PC-3 (cell line): ENCODE measurements at regions not wholly inside any gene's neighbourhood (a gene's known extent, or its start where the extent isn't known, plus 50 kb on each side); places are given as distances from the start of the nearest gene placed in this dataset.

Source experiments
- ATAC-seq: fragments of 200-7000 bp; cut with Tn5 transposase; 2 replicates; pipeline ENCODE4 v1.9.1; 2020; ENCODE audit warnings: mild to moderate bottlenecking, moderate library complexity
- BruUV-seq: library from RNA; stranded (reverse); fragments of 400-500 nt; replicated peaks from 2 replicates; lab custom pipeline; 2021; lab: Mats Ljungman, UMichigan
- CTCF ChIA-PET: fragments of 300-600 bp; sonication (Branson Sonifier 250); formaldehyde crosslinking; loops from one replicate; lab custom pipeline; 2022; ENCODE audit warnings: antibody characterized with exemption; lab: Charles Lee
- POLR2A ChIA-PET: fragments of 300-600 bp; sonication (Branson Sonifier 250); formaldehyde crosslinking; loops from one replicate; lab custom pipeline; 2022; ENCODE audit warnings: antibody characterized with exemption; ENCODE audit not compliant: unreplicated experiment; lab: Charles Lee
- DNase-seq: peaks from one replicate; pipeline ENCODE4 v3.0.0-alpha.2; 2015
- H2AFZ ChIP-seq: fragments of 300-600 bp; sonication (generic); 2 replicates; pipeline ENCODE4 v1.6.0; 2016; ENCODE audit warnings: antibody characterized with exemption, low read length
- H3F3A ChIP-seq: fragments of 300-600 bp; sonication (generic); one replicate; pipeline ENCODE4 v1.6.0; 2017; ENCODE audit warnings: antibody characterized with exemption, low read length, control low read depth, mild to moderate bottlenecking; ENCODE audit not compliant: unreplicated experiment
- H3K27ac ChIP-seq: fragments of 300-600 bp; sonication (generic); 2 replicates; pipeline ENCODE4 v1.5.1; 2016; ENCODE audit warnings: mild to moderate bottlenecking, low read length
- H3K27me3 ChIP-seq: fragments of 300-600 bp; sonication (generic); 2 replicates; pipeline ENCODE4 v1.6.1; 2016; ENCODE audit warnings: low read length, mixed read lengths
- H3K36me3 ChIP-seq: fragments of 300-600 bp; sonication (generic); 2 replicates; pipeline ENCODE4 v1.6.1; 2016; ENCODE audit warnings: low read depth, mixed run types, low read length, mixed read lengths
- H3K4me1 ChIP-seq: fragments of 300-600 bp; sonication (generic); 2 replicates; pipeline ENCODE4 v1.5.1; 2016; ENCODE audit warnings: low read length; ENCODE audit not compliant: insufficient read depth
- H3K4me2 ChIP-seq: fragments of 300-600 bp; sonication (generic); 2 replicates; pipeline ENCODE4 v1.6.0; 2016; ENCODE audit warnings: low read length
- H3K4me3 ChIP-seq: fragments of 300-600 bp; sonication (generic); 2 replicates; pipeline ENCODE4 v1.5.1; 2016; ENCODE audit warnings: mild to moderate bottlenecking, low read length, mixed read lengths
- H3K79me2 ChIP-seq: fragments of 300-600 bp; sonication (generic); 2 replicates; pipeline ENCODE4 v1.6.1; 2017; ENCODE audit warnings: low read length, mixed read lengths
- H3K9ac ChIP-seq: fragments of 300-600 bp; sonication (generic); 2 replicates; pipeline ENCODE4 v1.6.0; 2016; ENCODE audit warnings: mild to moderate bottlenecking, low read length
- H3K9me2 ChIP-seq: fragments of 300-600 bp; sonication (generic); replicated peaks from 2 replicates; pipeline ENCODE4 v1.6.1; 2016; ENCODE audit warnings: mixed run types, low read length, mixed read lengths
- H3K9me3 ChIP-seq: fragments of 300-600 bp; sonication (generic); 2 replicates; pipeline ENCODE4 v1.6.1; 2016; ENCODE audit warnings: low read length, mixed read lengths
- H4K20me1 ChIP-seq: fragments of 300-600 bp; sonication (generic); 2 replicates; pipeline ENCODE4 v1.6.1; 2016; ENCODE audit warnings: low read length, mixed read lengths
- CTCF ChIP-seq: fragments of 300-600 bp; sonication (generic); conservative IDR thresholded peaks from 2 replicates; pipeline ENCODE4 v1.5.1; 2017; ENCODE audit warnings: antibody characterized with exemption, low read depth, mild to moderate bottlenecking, low read length
- EZH2 ChIP-seq: fragments of 300-600 bp; sonication (generic); IDR thresholded peaks from one replicate; pipeline ENCODE4 v1.6.1; 2017; ENCODE audit warnings: antibody characterized with exemption, mild to moderate bottlenecking, low read length; ENCODE audit not compliant: unreplicated experiment
- EZH2phosphoT487 ChIP-seq: fragments of 300-600 bp; sonication (generic); IDR thresholded peaks from 2 replicates; pipeline ENCODE4 v1.6.1; 2018; ENCODE audit warnings: mild to moderate bottlenecking, antibody characterized with exemption, low read length, borderline replicate concordance
- intact Hi-C: fragments of 100-400 bp; cut with micrococcal nuclease; formaldehyde crosslinking; loops from 2 replicates; pipeline ENCODE4 v1.9.0; 2023

- Histone ChIP-seq H3K27me3 (no peaks in the 10 kb centered on the region), H3K4me1 (no peaks in the 10 kb centered on the region), H3K79me2 (no peaks in the 10 kb centered on the region), H3K36me3 (no peaks in the 10 kb centered on the region), H3F3A (no peaks in the 10 kb centered on the region), H3K9me2 (no peaks in the 10 kb centered on the region), H3K4me2 (no peak overlapping the region), H3K4me3 (no peak overlapping the region), H3K9ac (no peak overlapping the region), H4K20me1 (no peaks in the 10 kb centered on the region), H3K9me3 (no peaks in the 10 kb centered on the region), H3K27ac (no peak overlapping the region), H2AFZ (no peak overlapping the region)
- ATAC-seq (no peak; the same call in 1 of the 2 replicates), DNase-seq (peak; percentile 32)
- intact Hi-C loops, result no loop called here
- ChIA-PET POLR2A (no interaction called here), CTCF (no interaction called here)
- BruUV-seq, result no TSS peak
- no peak for TF ChIP-seq CTCF
- TF ChIP-seq EZH2, result no peak
- TF ChIP-seq EZH2phosphoT487, result no peak
Measured at GRCh38 chr6:120198033-120198432, 848.5 kb upstream of the MAN1A1 start.

- Histone ChIP-seq H3K9me2 (no peaks in the 10 kb centered on the region), H4K20me1 (no peaks in the 10 kb centered on the region), H3K4me2 (no peak overlapping the region), H3K36me3 (no peaks in the 10 kb centered on the region), H3K27ac (no peak overlapping the region), H3K9ac (no peak overlapping the region), H3K79me2 (no peaks in the 10 kb centered on the region), H3K4me1 (no peaks in the 10 kb centered on the region), H2AFZ (no peak overlapping the region), H3K4me3 (no peak overlapping the region), H3F3A (no peaks in the 10 kb centered on the region), H3K27me3 (no peaks in the 10 kb centered on the region), H3K9me3 (no peaks in the 10 kb centered on the region)
- POLR2A ChIA-PET, result no interaction called here
- TF ChIP-seq EZH2phosphoT487 (no peak), CTCF (no peak)
- ATAC-seq (no peak), DNase-seq (no peak)
- intact Hi-C loops, result no loop called here
- no TSS peak for BruUV-seq
- CTCF ChIA-PET, result no interaction called here
Measured at GRCh38 chr6:120186080-120186479, 836.5 kb upstream of the MAN1A1 start.

- intact Hi-C loops, result no loop called here
- no TSS peak for BruUV-seq
- Histone ChIP-seq H3K9ac (no peak overlapping the region), H3K9me3 (no peaks in the 10 kb centered on the region), H3K27me3 (no peaks in the 10 kb centered on the region), H3K4me2 (no peak overlapping the region), H3K4me1 (no peaks in the 10 kb centered on the region), H3K27ac (no peak overlapping the region), H3F3A (no peaks in the 10 kb centered on the region), H4K20me1 (no peaks in the 10 kb centered on the region), H2AFZ (no peak overlapping the region), H3K79me2 (no peaks in the 10 kb centered on the region), H3K36me3 (no peaks in the 10 kb centered on the region), H3K9me2 (no peaks in the 10 kb centered on the region), H3K4me3 (no peak overlapping the region)
- ChIA-PET POLR2A (no interaction called here), CTCF (no interaction called here)
- no peak for ATAC-seq
- TF ChIP-seq EZH2, result no peak
- TF ChIP-seq CTCF, result no peak
- no peak for TF ChIP-seq EZH2phosphoT487
- no peak for DNase-seq
Measured at GRCh38 chr6:120173250-120173649, 823.7 kb upstream of the MAN1A1 start.
